ENCODE measurements at regions not wholly inside any gene's neighbourhood (a gene's known extent, or its start where the extent isn't known, plus 50 kb on each side); places are given as distances from the start of the nearest gene placed in this dataset.

- no peak overlapping the region for H3K4me3 ChIP-seq (replicated peaks; ENCODE audit: low read depth, low read length)
- TF ChIP-seq, protein P1, sequence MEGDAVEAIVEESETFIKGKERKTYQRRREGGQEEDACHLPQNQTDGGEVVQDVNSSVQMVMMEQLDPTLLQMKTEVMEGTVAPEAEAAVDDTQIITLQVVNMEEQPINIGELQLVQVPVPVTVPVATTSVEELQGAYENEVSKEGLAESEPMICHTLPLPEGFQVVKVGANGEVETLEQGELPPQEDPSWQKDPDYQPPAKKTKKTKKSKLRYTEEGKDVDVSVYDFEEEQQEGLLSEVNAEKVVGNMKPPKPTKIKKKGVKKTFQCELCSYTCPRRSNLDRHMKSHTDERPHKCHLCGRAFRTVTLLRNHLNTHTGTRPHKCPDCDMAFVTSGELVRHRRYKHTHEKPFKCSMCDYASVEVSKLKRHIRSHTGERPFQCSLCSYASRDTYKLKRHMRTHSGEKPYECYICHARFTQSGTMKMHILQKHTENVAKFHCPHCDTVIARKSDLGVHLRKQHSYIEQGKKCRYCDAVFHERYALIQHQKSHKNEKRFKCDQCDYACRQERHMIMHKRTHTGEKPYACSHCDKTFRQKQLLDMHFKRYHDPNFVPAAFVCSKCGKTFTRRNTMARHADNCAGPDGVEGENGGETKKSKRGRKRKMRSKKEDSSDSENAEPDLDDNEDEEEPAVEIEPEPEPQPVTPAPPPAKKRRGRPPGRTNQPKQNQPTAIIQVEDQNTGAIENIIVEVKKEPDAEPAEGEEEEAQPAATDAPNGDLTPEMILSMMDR (IDR thresholded peaks at IDR 0.05; ENCODE audit: low read depth, low read length, missing control alignments): no peak
- DNase-seq (ENCODE audit: extremely low read depth, low read depth): no peak
Measured at GRCh38 chr9:115650768-115651167, 502.8 kb upstream of the PAPPA start.

DNA sequence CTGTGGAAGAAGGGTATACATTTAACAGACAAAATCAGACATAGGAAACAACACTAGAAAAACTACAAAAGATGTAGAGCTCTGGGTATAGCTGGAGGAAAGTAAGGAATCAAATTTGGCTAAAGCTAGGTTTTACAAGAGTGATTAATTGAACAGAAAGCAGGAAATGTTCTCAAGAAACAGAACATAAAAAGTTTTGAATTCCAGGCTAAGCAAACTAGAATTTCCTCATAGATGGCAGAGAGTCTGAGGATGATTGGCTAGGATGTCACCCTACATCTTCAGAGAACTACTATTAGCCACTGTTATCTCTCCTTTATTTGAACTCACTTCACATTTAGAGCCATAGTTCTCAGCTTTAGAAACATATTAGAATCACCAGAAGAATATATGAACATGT, 502.1 kb upstream of the PAPPA start:
- TF ChIP-seq, protein P1 (IDR thresholded peaks at IDR 0.05; ENCODE audit: low read depth, low read length, missing control alignments): no peak
- DNase-seq (ENCODE audit: extremely low read depth, low read depth): no peak
- H3K4me3 ChIP-seq (replicated peaks; ENCODE audit: low read depth, low read length): no peak overlapping the region

DNA sequence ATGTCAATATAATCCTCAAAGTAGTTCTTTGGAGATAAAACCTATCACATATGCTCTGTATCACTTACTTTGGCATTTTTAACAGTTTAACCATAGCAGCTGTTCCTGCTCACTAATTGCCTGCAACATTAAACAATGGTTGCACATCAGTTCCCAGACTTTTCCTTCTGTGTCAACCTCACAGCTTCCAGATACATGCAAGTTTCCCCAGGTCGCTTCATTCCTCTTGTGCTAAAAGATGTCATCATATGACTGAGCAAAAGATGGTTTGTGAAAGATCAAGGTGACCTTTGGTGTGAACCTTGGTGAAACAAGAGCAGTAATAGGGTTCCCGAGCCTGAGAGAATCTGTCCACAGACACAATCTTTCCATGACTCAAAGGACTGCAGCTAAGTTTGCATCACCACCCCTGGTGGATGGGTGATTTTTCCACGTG, 500.4 kb upstream of the PAPPA start:
- TF ChIP-seq, protein P1 (IDR thresholded peaks at IDR 0.05; ENCODE audit: low read depth, low read length, missing control alignments): no peak
- no peak overlapping the region for H3K4me3 ChIP-seq (replicated peaks; ENCODE audit: low read depth, low read length)
- DNase-seq (ENCODE audit: extremely low read depth, low read depth): no peak

- DNase-seq (ENCODE audit: extremely low read depth, low read depth): no peak
- H3K4me3 ChIP-seq (replicated peaks; ENCODE audit: low read depth, low read length): no peak overlapping the region
- TF ChIP-seq, protein P1 (IDR thresholded peaks at IDR 0.05; ENCODE audit: low read depth, low read length, missing control alignments): no peak
Measured at GRCh38 chr9:115657695-115658094, 495.9 kb upstream of the PAPPA start.

GRCh38 chr9:115665519-115665918, 488.1 kb upstream of the PAPPA start:
- TF ChIP-seq, protein P1 (IDR thresholded peaks at IDR 0.05; ENCODE audit: low read depth, low read length, missing control alignments): no peak
- no peak for DNase-seq (ENCODE audit: extremely low read depth, low read depth)
- no peak overlapping the region for H3K4me3 ChIP-seq (replicated peaks; ENCODE audit: low read depth, low read length)

DNA sequence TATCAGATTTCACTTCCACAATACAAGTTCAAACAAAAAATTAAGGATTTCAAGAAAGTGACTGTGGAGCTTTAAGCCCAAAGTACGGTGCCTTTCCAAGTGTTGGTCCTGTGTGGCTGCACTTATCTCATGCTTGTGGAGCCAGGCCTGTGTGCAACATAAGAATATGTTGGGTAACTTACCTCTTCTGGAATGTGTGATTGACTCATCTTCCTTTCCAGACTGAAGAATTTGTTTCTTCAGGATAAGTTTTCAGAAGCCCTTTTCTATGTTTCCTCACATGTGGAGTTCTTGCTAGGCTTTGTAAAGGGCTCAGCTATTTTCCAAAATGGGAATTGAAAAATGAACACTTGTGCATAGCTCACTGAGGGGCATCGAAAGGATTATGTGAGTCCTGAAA, 485.1 kb upstream of the PAPPA start:
- DNase-seq (ENCODE audit: extremely low read depth, low read depth): no peak
- TF ChIP-seq, protein P1 (IDR thresholded peaks at IDR 0.05; ENCODE audit: low read depth, low read length, missing control alignments): no peak
- no peak overlapping the region for H3K4me3 ChIP-seq (replicated peaks; ENCODE audit: low read depth, low read length)

GRCh38 chr9:115671236-115671962, 482.2 kb upstream of the PAPPA start:
- no peak for DNase-seq (ENCODE audit: extremely low read depth, low read depth)
- H3K4me3 ChIP-seq (replicated peaks; ENCODE audit: low read depth, low read length): no peak overlapping the region
- TF ChIP-seq, protein P1 (IDR thresholded peaks at IDR 0.05; ENCODE audit: low read depth, low read length, missing control alignments): no peak

Data from HFF-Myc (cell line).